ENCODE measurements at regions not wholly inside any gene's neighbourhood (a gene's known extent, or its start where the extent isn't known, plus 50 kb on each side); places are given as distances from the start of the nearest gene placed in this dataset.

DNA sequence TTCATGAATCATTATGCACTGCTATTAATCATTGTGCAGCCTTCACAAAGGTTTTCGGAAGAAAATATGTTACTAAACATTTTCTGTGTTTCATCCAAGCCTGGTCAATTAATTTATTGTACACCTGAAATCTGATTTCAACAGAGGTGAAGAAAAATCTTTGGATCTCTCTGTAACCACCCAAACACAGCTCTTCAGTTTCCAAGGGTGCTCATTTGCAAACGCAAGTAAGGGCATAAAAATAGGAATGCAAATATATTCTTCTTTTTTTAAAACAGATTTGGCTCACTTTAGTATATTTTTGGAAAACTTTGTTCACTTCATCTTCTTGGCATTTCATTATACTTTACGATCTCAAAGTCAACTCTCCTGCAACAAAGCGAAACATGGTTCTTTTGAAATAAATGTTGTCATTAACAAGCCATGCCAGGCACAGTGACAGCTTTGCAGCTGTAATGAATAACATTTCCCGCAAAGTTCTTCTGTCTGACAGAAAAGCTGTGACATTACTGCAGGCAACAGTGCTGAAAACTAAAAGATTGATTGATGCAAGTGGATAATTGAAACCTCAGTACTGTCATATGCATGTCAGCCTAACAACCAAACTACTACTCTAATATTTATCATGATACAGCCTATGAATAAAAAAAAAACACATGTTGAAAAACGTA, 348.3 kb downstream of the FRK start:
- no peak overlapping the region for H3K27ac ChIP-seq (ENCODE audit: low read depth, low read length)
- H3K9me2 ChIP-seq (ENCODE audit: insufficient read depth) = no peaks in the 10 kb centered on the region
- no peaks in the 10 kb centered on the region for H3K36me3 ChIP-seq (ENCODE audit: control insufficient read depth in 1 of 2, insufficient read depth in 2 of 2, low read length in 2 of 2)
- CTCF ChIA-PET = no interaction called here
- H4K20me1 ChIP-seq (ENCODE audit: insufficient read depth) = no peaks in the 10 kb centered on the region
- intact Hi-C loops (cut with micrococcal nuclease) = no loop called here
- H3K4me2 ChIP-seq (ENCODE audit: low read length) = no peak overlapping the region
- no TSS peak for BruUV-seq (replicated peaks)
- RAD21 ChIA-PET (ENCODE audit: low non-redundant PET in 1 of 2, low total read pairs in 2 of 2, uncharacterized antibody in 2 of 2, unreplicated experiment in 2 of 2) = no interaction called here
- H3K4me3 ChIP-seq (replicated peaks in 1 of 2; ENCODE audit: low read depth in 1 of 2, low read length in 2 of 2) = no peak overlapping the region
- peaks cover 18% of the 10 kb centered on the region for H3K27me3 ChIP-seq (ENCODE audit: insufficient read depth, low read length)
- no peak overlapping the region for H3K9ac ChIP-seq (ENCODE audit: low read length)
- no peaks in the 10 kb centered on the region for H3K79me2 ChIP-seq (ENCODE audit: insufficient read depth, low read length)
- H2AFZ ChIP-seq (ENCODE audit: low read depth, low read length, poor library complexity, severe bottlenecking) = no peak overlapping the region
- ATAC-seq (no peak), DNase-seq (ENCODE audit: low read depth, low spot score) (no peak)
- H3K4me1 ChIP-seq (ENCODE audit: control insufficient read depth in 1 of 2, insufficient read depth in 2 of 2, low read length in 2 of 2) = no peaks in the 10 kb centered on the region
- no peak for TF ChIP-seq POLR2AphosphoS5 (IDR thresholded peaks at IDR 0.05; ENCODE audit: low read depth, low read length)
- TF ChIP-seq ZNF274 (IDR thresholded peaks at IDR 0.05; ENCODE audit: low read depth, low read length) = no peak
- TF ChIP-seq, protein P1, sequence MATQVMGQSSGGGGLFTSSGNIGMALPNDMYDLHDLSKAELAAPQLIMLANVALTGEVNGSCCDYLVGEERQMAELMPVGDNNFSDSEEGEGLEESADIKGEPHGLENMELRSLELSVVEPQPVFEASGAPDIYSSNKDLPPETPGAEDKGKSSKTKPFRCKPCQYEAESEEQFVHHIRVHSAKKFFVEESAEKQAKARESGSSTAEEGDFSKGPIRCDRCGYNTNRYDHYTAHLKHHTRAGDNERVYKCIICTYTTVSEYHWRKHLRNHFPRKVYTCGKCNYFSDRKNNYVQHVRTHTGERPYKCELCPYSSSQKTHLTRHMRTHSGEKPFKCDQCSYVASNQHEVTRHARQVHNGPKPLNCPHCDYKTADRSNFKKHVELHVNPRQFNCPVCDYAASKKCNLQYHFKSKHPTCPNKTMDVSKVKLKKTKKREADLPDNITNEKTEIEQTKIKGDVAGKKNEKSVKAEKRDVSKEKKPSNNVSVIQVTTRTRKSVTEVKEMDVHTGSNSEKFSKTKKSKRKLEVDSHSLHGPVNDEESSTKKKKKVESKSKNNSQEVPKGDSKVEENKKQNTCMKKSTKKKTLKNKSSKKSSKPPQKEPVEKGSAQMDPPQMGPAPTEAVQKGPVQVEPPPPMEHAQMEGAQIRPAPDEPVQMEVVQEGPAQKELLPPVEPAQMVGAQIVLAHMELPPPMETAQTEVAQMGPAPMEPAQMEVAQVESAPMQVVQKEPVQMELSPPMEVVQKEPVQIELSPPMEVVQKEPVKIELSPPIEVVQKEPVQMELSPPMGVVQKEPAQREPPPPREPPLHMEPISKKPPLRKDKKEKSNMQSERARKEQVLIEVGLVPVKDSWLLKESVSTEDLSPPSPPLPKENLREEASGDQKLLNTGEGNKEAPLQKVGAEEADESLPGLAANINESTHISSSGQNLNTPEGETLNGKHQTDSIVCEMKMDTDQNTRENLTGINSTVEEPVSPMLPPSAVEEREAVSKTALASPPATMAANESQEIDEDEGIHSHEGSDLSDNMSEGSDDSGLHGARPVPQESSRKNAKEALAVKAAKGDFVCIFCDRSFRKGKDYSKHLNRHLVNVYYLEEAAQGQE (IDR thresholded peaks at IDR 0.05; ENCODE audit: low read depth) = no peak
- POLR2A ChIA-PET = no interaction called here
- H3K9me3 ChIP-seq (ENCODE audit: control insufficient read depth in 1 of 2, insufficient read depth in 1 of 2, low read depth in 1 of 2, low read length in 2 of 2) = no peaks in the 10 kb centered on the region

DNA sequence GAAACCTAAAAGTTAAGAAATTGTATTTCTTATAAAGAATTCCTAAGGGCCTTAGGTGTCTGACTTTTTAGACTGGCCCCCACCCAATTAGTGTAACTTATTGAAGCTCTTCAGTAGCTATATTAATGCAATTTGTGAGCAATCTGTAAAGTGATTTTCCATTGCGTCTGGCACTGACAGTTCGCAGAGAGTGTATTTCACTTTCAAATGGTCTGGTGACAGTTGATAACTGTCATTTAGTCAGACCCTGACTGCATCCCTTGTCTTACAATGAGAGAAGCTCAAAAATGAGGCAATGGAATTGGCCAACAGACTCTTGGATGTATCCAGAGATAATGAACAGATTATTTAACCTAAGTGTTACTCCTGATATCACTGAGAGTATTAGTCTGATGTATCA, 351.8 kb downstream of the FRK start:
- Histone ChIP-seq H3K27ac (ENCODE audit: low read depth, low read length) (no peak overlapping the region), H3K9me3 (ENCODE audit: control insufficient read depth in 1 of 2, insufficient read depth in 1 of 2, low read depth in 1 of 2, low read length in 2 of 2) (no peaks in the 10 kb centered on the region), H3K4me2 (ENCODE audit: low read length) (no peak overlapping the region), H4K20me1 (ENCODE audit: insufficient read depth) (no peaks in the 10 kb centered on the region), H3K27me3 (ENCODE audit: insufficient read depth, low read length) (peaks cover 18% of the 10 kb centered on the region), H3K36me3 (ENCODE audit: control insufficient read depth in 1 of 2, insufficient read depth in 2 of 2, low read length in 2 of 2) (no peaks in the 10 kb centered on the region), H3K79me2 (ENCODE audit: insufficient read depth, low read length) (no peaks in the 10 kb centered on the region), H3K4me3 (replicated peaks in 1 of 2; ENCODE audit: low read depth in 1 of 2, low read length in 2 of 2) (no peak overlapping the region), H2AFZ (ENCODE audit: low read depth, low read length, poor library complexity, severe bottlenecking) (no peak overlapping the region), H3K9me2 (ENCODE audit: insufficient read depth) (no peaks in the 10 kb centered on the region), H3K9ac (ENCODE audit: low read length) (no peak overlapping the region), H3K4me1 (ENCODE audit: control insufficient read depth in 1 of 2, insufficient read depth in 2 of 2, low read length in 2 of 2) (no peaks in the 10 kb centered on the region)
- TF ChIP-seq YY1 (IDR thresholded peaks at IDR 0.05; ENCODE audit: extremely low read depth, insufficient replicate concordance, low read depth, low read length) (no peak), JUND (IDR thresholded peaks at IDR 0.05) (no peak), SP1 (IDR thresholded peaks at IDR 0.05; ENCODE audit: low read depth) (no peak), POLR2AphosphoS5 (IDR thresholded peaks at IDR 0.05; ENCODE audit: low read depth, low read length) (no peak), TCF7L2 (IDR thresholded peaks at IDR 0.05; ENCODE audit: borderline replicate concordance, extremely low read depth, insufficient read depth, insufficient read length) (no peak), POLR2A (IDR thresholded peaks at IDR 0.05; ENCODE audit: borderline replicate concordance, extremely low read depth, insufficient read depth, insufficient read length) (no peak), ELF1 (IDR thresholded peaks at IDR 0.05; ENCODE audit: borderline replicate concordance, low read depth) (no peak), SIN3A (IDR thresholded peaks at IDR 0.05; ENCODE audit: low read depth) (no peak)
- ChIA-PET CTCF (no interaction called here), POLR2A (no interaction called here), RAD21 (ENCODE audit: low non-redundant PET in 1 of 2, low total read pairs in 2 of 2, uncharacterized antibody in 2 of 2, unreplicated experiment in 2 of 2) (no interaction called here)
- no TSS peak for BruUV-seq (replicated peaks)
- intact Hi-C loops (cut with micrococcal nuclease) = no loop called here
- no peak for ATAC-seq
- no peak for DNase-seq (ENCODE audit: low read depth, low spot score)
